HUES6 (cell line): ENCODE measurements at regions not wholly inside any gene's neighbourhood (a gene's known extent, or its start where the extent isn't known, plus 50 kb on each side); places are given as distances from the start of the nearest gene placed in this dataset.

Experiments used
- H3K27ac ChIP-seq: 2 replicates; pipeline ENCODE4 v1.7.0; 2013; ENCODE audit warnings: low read depth, mild to moderate bottlenecking, low read length, inconsistent platforms
- H3K27me3 ChIP-seq: 2 replicates; pipeline ENCODE4 v1.6.1; 2013; ENCODE audit warnings: low read length; ENCODE audit not compliant: control insufficient read depth, insufficient read depth
- H3K36me3 ChIP-seq: 2 replicates; pipeline ENCODE4 v1.6.1; 2013; ENCODE audit warnings: low read length; ENCODE audit not compliant: control insufficient read depth, insufficient read depth
- H3K4me1 ChIP-seq: 2 replicates; pipeline ENCODE4 v1.6.1; 2013; ENCODE audit warnings: low read length; ENCODE audit not compliant: control insufficient read depth, insufficient read depth
- H3K4me3 ChIP-seq: 2 replicates; pipeline ENCODE4 v1.5.1; 2013; ENCODE audit warnings: low read depth, low read length
- H3K9ac ChIP-seq: one replicate; pipeline ENCODE4 v1.6.1; 2013; ENCODE audit warnings: mild to moderate bottlenecking, low read length
- H3K9me3 ChIP-seq: 2 replicates; pipeline ENCODE4 v1.6.1; 2013; ENCODE audit warnings: low read depth, low read length; ENCODE audit not compliant: control insufficient read depth, insufficient read depth

- H3K27ac ChIP-seq, result no peak overlapping the region
- H3K9me3 ChIP-seq, result no peaks in the 10 kb centered on the region
- no peaks in the 10 kb centered on the region for H3K4me1 ChIP-seq
- H3K36me3 ChIP-seq, result no peaks in the 10 kb centered on the region
- no peak overlapping the region for H3K4me3 ChIP-seq
- no peaks in the 10 kb centered on the region for H3K27me3 ChIP-seq
- no peak overlapping the region for H3K9ac ChIP-seq
Measured at GRCh38 chr14:49428076-49428475, 158.1 kb downstream of the RPS29 start.

GRCh38 chr14:49427117-49427516, 159.1 kb downstream of the RPS29 start:
- H3K9ac ChIP-seq, result no peak overlapping the region
- H3K36me3 ChIP-seq, result no peaks in the 10 kb centered on the region
- no peak overlapping the region for H3K27ac ChIP-seq
- no peaks in the 10 kb centered on the region for H3K4me1 ChIP-seq
- no peaks in the 10 kb centered on the region for H3K9me3 ChIP-seq
- no peaks in the 10 kb centered on the region for H3K27me3 ChIP-seq
- H3K4me3 ChIP-seq, result no peak overlapping the region

- no peak overlapping the region for H3K4me3 ChIP-seq
- no peaks in the 10 kb centered on the region for H3K9me3 ChIP-seq
- no peak overlapping the region for H3K9ac ChIP-seq
- no peaks in the 10 kb centered on the region for H3K27me3 ChIP-seq
- H3K36me3 ChIP-seq, result no peaks in the 10 kb centered on the region
- no peak overlapping the region for H3K27ac ChIP-seq
- H3K4me1 ChIP-seq, result no peaks in the 10 kb centered on the region
Measured at GRCh38 chr14:49425921-49426320, 160.3 kb downstream of the RPS29 start.

GRCh38 chr14:49424436-49425331, 161.5 kb downstream of the RPS29 start:
- Histone ChIP-seq H3K9me3 (no peaks in the 10 kb centered on the region), H3K36me3 (no peaks in the 10 kb centered on the region), H3K4me1 (no peaks in the 10 kb centered on the region), H3K27ac (no peak overlapping the region), H3K27me3 (no peaks in the 10 kb centered on the region), H3K9ac (no peak overlapping the region), H3K4me3 (no peak overlapping the region)

GRCh38 chr14:49420201-49420600, 166.0 kb downstream of the RPS29 start:
- Histone ChIP-seq H3K9ac (no peak overlapping the region), H3K9me3 (no peaks in the 10 kb centered on the region), H3K4me1 (peaks cover 5% of the 10 kb centered on the region; the same call in 1 of the 2 replicates), H3K4me3 (no peak overlapping the region), H3K36me3 (no peaks in the 10 kb centered on the region), H3K27me3 (no peaks in the 10 kb centered on the region), H3K27ac (no peak overlapping the region)

GRCh38 chr14:49418789-49419188, 167.4 kb downstream of the RPS29 start:
- H3K4me1 ChIP-seq, result peaks cover 5% of the 10 kb centered on the region; the same call in 1 of the 2 replicates
- no peaks in the 10 kb centered on the region for H3K36me3 ChIP-seq
- H3K27me3 ChIP-seq, result no peaks in the 10 kb centered on the region
- H3K9ac ChIP-seq, result no peak overlapping the region
- no peak overlapping the region for H3K4me3 ChIP-seq
- H3K9me3 ChIP-seq, result no peaks in the 10 kb centered on the region
- no peak overlapping the region for H3K27ac ChIP-seq

GRCh38 chr14:49417790-49418189, 168.4 kb downstream of the RPS29 start:
- Histone ChIP-seq H3K27me3 (no peaks in the 10 kb centered on the region), H3K9ac (no peak overlapping the region), H3K36me3 (no peaks in the 10 kb centered on the region), H3K4me3 (no peak overlapping the region), H3K9me3 (no peaks in the 10 kb centered on the region), H3K27ac (no peak overlapping the region), H3K4me1 (peaks cover 6% of the 10 kb centered on the region; the same call in 1 of the 2 replicates)

- H3K4me1 ChIP-seq, result peaks cover 8% of the 10 kb centered on the region; the same call in 1 of the 2 replicates
- H3K9me3 ChIP-seq, result no peaks in the 10 kb centered on the region
- H3K27me3 ChIP-seq, result no peaks in the 10 kb centered on the region
- no peak overlapping the region for H3K9ac ChIP-seq
- no peak overlapping the region for H3K4me3 ChIP-seq
- no peak overlapping the region for H3K27ac ChIP-seq
- no peaks in the 10 kb centered on the region for H3K36me3 ChIP-seq
Measured at GRCh38 chr14:49408187-49408933, 177.8 kb downstream of the RPS29 start.

GRCh38 chr14:49405291-49405690, 180.9 kb downstream of the RPS29 start:
- Histone ChIP-seq H3K4me3 (no peak overlapping the region), H3K27me3 (no peaks in the 10 kb centered on the region), H3K36me3 (no peaks in the 10 kb centered on the region), H3K27ac (no peak overlapping the region), H3K9ac (no peak overlapping the region), H3K9me3 (no peaks in the 10 kb centered on the region), H3K4me1 (no peaks in the 10 kb centered on the region)

- Histone ChIP-seq H3K36me3 (no peaks in the 10 kb centered on the region), H3K27ac (no peak overlapping the region), H3K4me3 (no peak overlapping the region), H3K27me3 (no peaks in the 10 kb centered on the region), H3K9ac (no peak overlapping the region), H3K9me3 (no peaks in the 10 kb centered on the region), H3K4me1 (no peaks in the 10 kb centered on the region)
Measured at GRCh38 chr14:49401373-49401772, 184.8 kb downstream of the RPS29 start.

- Histone ChIP-seq H3K4me3 (no peak overlapping the region), H3K27ac (no peak overlapping the region), H3K36me3 (no peaks in the 10 kb centered on the region), H3K4me1 (no peaks in the 10 kb centered on the region), H3K9me3 (no peaks in the 10 kb centered on the region), H3K27me3 (no peaks in the 10 kb centered on the region), H3K9ac (no peak overlapping the region)
Measured at GRCh38 chr14:49396801-49397200, 189.4 kb downstream of the RPS29 start.
